ENCODE measurements at regions not wholly inside any gene's neighbourhood (a gene's known extent, or its start where the extent isn't known, plus 50 kb on each side); places are given as distances from the start of the nearest gene placed in this dataset.

DNA sequence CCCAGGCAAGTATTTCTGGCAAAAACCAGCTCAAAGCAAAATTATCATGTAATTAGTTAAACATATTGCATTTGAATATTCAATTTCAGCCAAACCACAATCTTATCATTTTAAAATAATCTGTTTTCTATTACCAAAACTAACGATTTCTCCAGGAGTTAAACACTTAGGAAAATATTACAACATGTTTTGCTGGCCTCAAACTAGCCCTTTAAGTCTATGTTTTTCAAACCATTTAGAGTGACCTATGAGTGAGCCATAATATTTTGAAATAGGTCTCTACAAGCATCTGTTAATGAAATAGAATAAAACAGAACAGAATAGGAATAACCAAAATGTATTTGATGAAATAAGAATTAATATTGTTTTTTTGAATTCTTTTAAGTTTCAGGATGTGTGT lies 370.9 kb downstream of the COL12A1 start:
- DNase-seq: no peak
- no peak overlapping the region for H3K27ac ChIP-seq
- H3K27me3 ChIP-seq: no peaks in the 10 kb centered on the region
- intact Hi-C loops (cut with DNase I; ENCODE audit: low total_unique reads): no loop called here
- H3K4me3 ChIP-seq: no peak overlapping the region
- TF ChIP-seq POLR2A (IDR thresholded peaks at IDR 0.05): no peak
- TF ChIP-seq POLR2AphosphoS5 (IDR thresholded peaks at IDR 0.05): no peak
- TF ChIP-seq CTCF (IDR thresholded peaks at IDR 0.05): no peak
- no peak for TF ChIP-seq EP300 (IDR thresholded peaks at IDR 0.05)
- no peaks in the 10 kb centered on the region for H3K36me3 ChIP-seq
- H3K9me3 ChIP-seq: no peaks in the 10 kb centered on the region
- 20 to 40% (median 24%) methylated on average over 1 of the region's 1 CpG for WGBS, 5 donors
- no peaks in the 10 kb centered on the region for H3K4me1 ChIP-seq

DNA sequence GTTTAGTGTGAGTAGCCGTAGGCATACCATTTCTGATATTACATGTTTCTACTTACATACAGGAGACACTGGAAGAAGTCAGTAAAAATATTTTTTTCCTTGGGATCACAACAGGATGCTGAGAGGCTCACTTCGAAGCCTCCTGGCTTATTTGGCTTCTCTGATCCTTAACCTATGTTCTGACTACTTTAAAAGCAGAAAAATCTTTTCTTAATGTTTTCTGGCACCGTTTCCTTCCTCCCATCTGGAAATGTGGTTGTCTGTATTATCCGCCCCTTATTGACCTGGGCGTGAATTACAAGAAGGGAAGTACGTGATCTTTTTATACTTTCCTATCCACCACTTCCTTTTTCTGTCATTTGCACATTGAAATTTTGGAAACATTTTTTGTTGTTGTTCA lies 379.6 kb downstream of the COL12A1 start:
- Histone ChIP-seq H3K27ac (no peak overlapping the region), H3K4me3 (no peak overlapping the region), H3K36me3 (no peaks in the 10 kb centered on the region), H3K9me3 (no peaks in the 10 kb centered on the region), H3K27me3 (no peaks in the 10 kb centered on the region), H3K4me1 (no peaks in the 10 kb centered on the region)
- intact Hi-C loops (cut with DNase I; ENCODE audit: low total_unique reads): no loop called here
- WGBS, 5 donors: 49 to 68% (median 57%) methylated on average over 6 of the region's 6 CpGs
- DNase-seq: peak in 1 of 2 donors; percentile 29
- TF ChIP-seq EP300 (IDR thresholded peaks at IDR 0.05) (no peak), CTCF (IDR thresholded peaks at IDR 0.05) (no peak), POLR2AphosphoS5 (IDR thresholded peaks at IDR 0.05) (no peak), POLR2A (IDR thresholded peaks at IDR 0.05) (no peak)

DNA sequence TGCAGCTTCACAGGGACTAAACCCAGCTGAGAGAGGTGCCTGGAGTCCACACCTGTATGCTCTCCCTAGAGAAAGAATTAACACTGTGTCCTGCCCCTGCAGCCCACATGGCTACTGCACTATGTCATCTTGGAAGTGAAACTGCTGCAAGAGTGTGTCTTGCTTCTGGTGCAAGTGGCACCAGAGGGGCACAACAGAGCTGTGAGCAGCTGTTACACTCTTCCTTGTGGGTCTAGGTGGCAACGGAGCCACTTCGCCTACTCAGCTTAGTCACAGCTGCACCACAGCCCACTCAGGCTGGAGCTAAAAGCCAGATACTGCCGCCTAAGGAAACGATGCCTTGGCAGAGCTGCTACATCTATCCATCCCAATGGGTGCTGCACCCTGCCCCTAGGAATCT lies 391.4 kb downstream of the COL12A1 start:
- intact Hi-C loops (cut with DNase I; ENCODE audit: low total_unique reads): no loop called here
- TF ChIP-seq CTCF (IDR thresholded peaks at IDR 0.05) (no peak), POLR2A (IDR thresholded peaks at IDR 0.05) (no peak), POLR2AphosphoS5 (IDR thresholded peaks at IDR 0.05) (no peak), EP300 (IDR thresholded peaks at IDR 0.05) (no peak)
- H3K36me3 ChIP-seq: no peaks in the 10 kb centered on the region
- H3K27ac ChIP-seq: no peak overlapping the region
- H3K27me3 ChIP-seq: no peaks in the 10 kb centered on the region
- WGBS, 5 donors: 86 to 93% (median 92%) methylated on average over 3 to 4 of the region's 4 CpGs
- H3K4me3 ChIP-seq: no peak overlapping the region
- H3K4me1 ChIP-seq: no peaks in the 10 kb centered on the region
- H3K9me3 ChIP-seq: peaks cover 0 to 30% (median 0%) of the 10 kb centered on the region in 4 donors
- DNase-seq: no peak

- DNase-seq: no peak
- intact Hi-C loops (cut with DNase I; ENCODE audit: low total_unique reads): no loop called here
- Histone ChIP-seq H3K36me3 (no peaks in the 10 kb centered on the region), H3K9me3 (no peaks in the 10 kb centered on the region), H3K4me1 (no peaks in the 10 kb centered on the region), H3K4me3 (no peak overlapping the region), H3K27ac (no peak overlapping the region), H3K27me3 (no peaks in the 10 kb centered on the region)
- TF ChIP-seq EP300 (IDR thresholded peaks at IDR 0.05) (no peak), POLR2A (IDR thresholded peaks at IDR 0.05) (no peak), CTCF (IDR thresholded peaks at IDR 0.05) (no peak), POLR2AphosphoS5 (IDR thresholded peaks at IDR 0.05) (no peak)
- WGBS, 5 donors: 78 to 93% (median 85%) methylated on average over 2 of the region's 2 CpGs
These were observed 398.2 kb downstream of the COL12A1 start for GRCh38 chr6:74807674-74808073.

All from stomach (tissue), 8 donors.